ENCODE measurements at regions not wholly inside any gene's neighbourhood (a gene's known extent, or its start where the extent isn't known, plus 50 kb on each side); places are given as distances from the start of the nearest gene placed in this dataset.

DNA sequence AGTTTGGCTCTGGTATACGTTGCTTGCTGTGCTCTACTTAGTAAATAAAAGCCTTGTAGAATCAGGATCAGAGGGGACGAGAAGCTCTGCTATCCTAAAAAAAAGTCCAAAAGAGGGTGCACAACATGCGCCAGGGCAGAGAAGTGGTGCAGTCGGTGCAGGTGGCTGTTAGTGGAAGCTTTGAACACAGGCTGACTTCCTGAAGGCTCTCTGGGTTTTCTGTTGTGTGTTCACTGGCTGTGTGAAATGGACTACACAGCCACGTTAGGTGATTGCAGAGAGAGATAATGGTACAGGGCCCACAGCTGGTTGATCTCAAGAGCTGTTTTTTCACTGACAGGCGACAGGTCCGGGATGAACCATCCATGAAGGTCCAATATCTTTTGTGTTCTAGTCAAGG, 167.4 kb downstream of the TMEM167A start:
- 33% methylated on average over 7 of the region's 7 CpGs for WGBS (ENCODE audit: insufficient coverage, insufficient replicate concordance, low lambda C conversion rate, missing lambda C conversion rate)
- no peaks in the 10 kb centered on the region for H3K4me1 ChIP-seq (ENCODE audit: control insufficient read depth, insufficient read depth, low read length)
- no peaks in the 10 kb centered on the region for H3K79me2 ChIP-seq (ENCODE audit: control insufficient read depth, insufficient read depth, low read length)
- no peaks in the 10 kb centered on the region for H4K20me1 ChIP-seq (ENCODE audit: control insufficient read depth, insufficient read depth)
- H3K9ac ChIP-seq (ENCODE audit: control insufficient read depth, insufficient read depth, low read length), result no peak overlapping the region
- ChIA-PET POLR2A (no interaction called here), SMC1A (ENCODE audit: uncharacterized antibody, unreplicated experiment) (interaction anchor here (1.2 kb wide), 1 partner anchor 13 kb away, joined by 7 read pairs; no protein-coding TSS in a partner anchor), CTCF (interaction anchor here (0.8 kb wide), 1 partner anchor 12 kb away, joined by 4 read pairs; no protein-coding TSS in a partner anchor), RAD21 (ENCODE audit: unreplicated experiment) (no interaction called here)
- in situ Hi-C loops (cut with MboI), result no loop called here
- DNase-seq (ENCODE audit: low read depth, low spot score), result no peak
- no peak overlapping the region for H3K27ac ChIP-seq (ENCODE audit: control insufficient read depth, insufficient read depth)
- H3K27me3 ChIP-seq (replicated peaks in 1 of 2; ENCODE audit: control insufficient read depth in 2 of 2, insufficient read depth in 2 of 2, low read length in 1 of 2), result no peaks in the 10 kb centered on the region
- no peak overlapping the region for H3K4me2 ChIP-seq (ENCODE audit: control insufficient read depth, insufficient read depth)
- no peak overlapping the region for H3K4me3 ChIP-seq
- H3K36me3 ChIP-seq (ENCODE audit: control insufficient read depth in 2 of 2, insufficient read depth in 2 of 2, low read length in 1 of 2), result no peaks in the 10 kb centered on the region
- no peaks in the 10 kb centered on the region for H3K9me3 ChIP-seq (replicated peaks; ENCODE audit: control insufficient read depth, insufficient read depth, low read length)
- no peak for ATAC-seq
- H2AFZ ChIP-seq (ENCODE audit: control insufficient read depth, low read depth, low read length), result no peak overlapping the region
- BruUV-seq (replicated peaks), result no TSS peak
- FAIRE-seq, result no peak
- intact Hi-C loops (cut with micrococcal nuclease; ENCODE audit: unreplicated experiment), result no loop called here
- no peak for TF ChIP-seq JUNB (IDR thresholded peaks at IDR 0.05)
- no peak for TF ChIP-seq RB1 (IDR thresholded peaks at IDR 0.05; ENCODE audit: borderline replicate concordance)
- no peak for TF ChIP-seq YBX1 (IDR thresholded peaks at IDR 0.05)
- no peak for TF ChIP-seq ZNF207 (IDR thresholded peaks at IDR 0.05; ENCODE audit: borderline replicate concordance)
- TF ChIP-seq POU2F2 (IDR thresholded peaks at IDR 0.05; ENCODE audit: borderline replicate concordance, low read depth, low read length), result no peak
- no peak for TF ChIP-seq ATF3 (IDR thresholded peaks at IDR 0.05; ENCODE audit: borderline replicate concordance, extremely low read depth, low read depth, low read length)
- no peak for TF ChIP-seq PKNOX1 (IDR thresholded peaks at IDR 0.05)
- no peak for TF ChIP-seq NFIC (IDR thresholded peaks at IDR 0.05; ENCODE audit: low read depth, low read length)
- TF ChIP-seq ATF7 (IDR thresholded peaks at IDR 0.05; ENCODE audit: low read depth), result no peak
- TF ChIP-seq RAD21 (IDR thresholded peaks at IDR 0.05; ENCODE audit: insufficient read depth, low read depth, low read length), result no peak
- no peak for TF ChIP-seq NKRF (conservative IDR thresholded peaks at IDR 0.05)
- TF ChIP-seq ASH2L (IDR thresholded peaks at IDR 0.05; ENCODE audit: borderline replicate concordance, low read depth), result no peak

Data from GM12878 (cell line).